SHP77 (cell line): ENCODE measurements at regions not wholly inside any gene's neighbourhood (a gene's known extent, or its start where the extent isn't known, plus 50 kb on each side); places are given as distances from the start of the nearest gene placed in this dataset.
A peak's percentile ranks its signal among the peaks of the same experiment; 100 is the strongest.

Experiments used
- DNase-seq, 2 experiments: peaks; one replicate each; lab custom pipeline; 2025; lab: John Stamatoyannopoulos, UW

DNA sequence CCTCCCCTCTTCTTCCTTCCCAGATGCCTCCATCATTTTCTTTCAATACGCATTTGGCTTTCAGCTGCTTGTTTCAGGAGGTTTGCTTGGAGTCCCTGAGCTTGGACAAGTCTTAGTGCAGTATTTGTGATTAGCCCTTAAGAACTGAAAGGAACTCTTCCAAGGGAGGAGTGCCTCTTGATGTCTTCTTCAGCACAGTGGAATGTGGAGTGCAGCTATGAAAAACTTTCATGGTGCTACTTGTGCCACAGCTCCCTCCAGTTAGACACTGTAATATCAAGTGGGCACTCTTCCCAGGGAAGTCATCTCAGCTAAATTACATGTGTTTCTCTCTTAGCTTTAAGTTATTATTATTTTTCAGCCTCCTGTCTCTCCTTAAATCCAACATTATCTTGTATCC is 173.1 kb downstream of the NECTIN3 start:
- DNase-seq: no peak

DNA sequence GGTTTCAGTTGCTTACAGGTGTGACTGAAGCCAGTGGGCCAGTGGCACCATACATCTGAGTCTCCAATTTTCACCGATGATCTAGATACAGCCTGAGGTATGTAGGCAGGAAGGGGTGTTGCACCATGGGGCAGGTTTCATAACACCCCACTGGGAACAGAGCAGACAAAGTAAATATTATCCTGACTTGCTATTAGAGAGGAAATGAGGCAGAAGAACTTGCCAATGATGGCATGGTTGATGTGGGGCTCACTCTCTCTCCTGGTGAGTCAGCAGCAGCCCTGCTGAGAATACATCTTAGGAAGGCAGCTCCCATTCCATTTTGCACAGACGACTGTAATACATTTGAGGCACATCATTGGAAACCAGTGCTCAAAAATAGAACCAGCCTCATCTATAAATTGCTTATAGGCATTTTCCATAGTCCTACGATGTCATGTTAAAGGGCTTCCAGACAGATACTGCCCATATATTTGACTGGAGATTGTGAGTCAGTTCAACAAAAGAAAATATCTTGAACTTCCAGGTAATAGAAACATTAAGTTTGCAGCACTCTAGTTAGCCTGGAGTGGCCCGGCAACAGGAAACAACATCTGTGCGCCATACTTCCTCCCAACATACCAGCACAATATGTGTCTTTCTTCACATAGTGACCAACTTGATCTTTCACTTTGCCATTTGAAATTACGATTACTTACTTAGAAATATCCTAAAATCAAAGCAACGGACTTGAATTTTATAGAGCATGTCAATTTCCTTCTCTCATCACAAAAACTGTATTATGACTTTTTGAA is 175.5 kb downstream of the NECTIN3 start:
- no peak for DNase-seq

DNA sequence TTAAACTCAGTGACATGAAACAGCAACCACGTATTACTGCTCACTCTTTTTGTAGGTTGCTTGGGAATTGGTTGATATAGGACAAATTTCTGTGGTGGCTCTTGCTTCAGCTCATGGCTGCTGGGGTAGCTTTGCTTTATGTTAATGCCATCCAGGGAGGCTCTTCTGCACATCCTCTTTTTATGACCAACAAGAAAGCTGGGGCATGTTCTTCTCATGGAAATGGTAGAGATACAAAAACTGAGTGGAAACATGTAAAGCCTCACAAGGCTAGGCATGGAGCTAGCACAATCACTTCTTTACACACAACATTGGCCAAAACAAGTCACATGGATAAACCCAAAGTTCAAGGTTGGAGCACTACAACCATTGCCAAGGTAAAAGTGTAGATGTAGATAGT is 176.8 kb downstream of the NECTIN3 start:
- no peak for DNase-seq

DNA sequence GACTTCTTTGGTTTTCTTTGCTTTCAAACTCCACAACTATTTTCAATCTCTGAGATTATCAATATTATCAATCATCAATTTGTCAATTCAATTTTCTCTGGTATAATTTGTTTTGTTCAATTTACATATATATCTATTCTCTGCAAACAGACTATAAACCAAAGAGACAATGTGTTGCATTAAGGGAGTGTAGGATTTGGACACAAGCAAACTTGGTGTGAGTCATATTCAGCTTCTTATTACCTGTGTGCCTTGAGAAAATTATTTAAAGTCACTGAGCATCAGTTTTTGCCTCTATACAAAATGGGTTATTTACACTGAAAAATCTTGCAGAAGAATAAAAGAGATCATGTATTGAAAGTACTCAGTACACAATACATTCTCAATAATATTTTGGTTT is 177.8 kb downstream of the NECTIN3 start:
- DNase-seq: no peak

DNA sequence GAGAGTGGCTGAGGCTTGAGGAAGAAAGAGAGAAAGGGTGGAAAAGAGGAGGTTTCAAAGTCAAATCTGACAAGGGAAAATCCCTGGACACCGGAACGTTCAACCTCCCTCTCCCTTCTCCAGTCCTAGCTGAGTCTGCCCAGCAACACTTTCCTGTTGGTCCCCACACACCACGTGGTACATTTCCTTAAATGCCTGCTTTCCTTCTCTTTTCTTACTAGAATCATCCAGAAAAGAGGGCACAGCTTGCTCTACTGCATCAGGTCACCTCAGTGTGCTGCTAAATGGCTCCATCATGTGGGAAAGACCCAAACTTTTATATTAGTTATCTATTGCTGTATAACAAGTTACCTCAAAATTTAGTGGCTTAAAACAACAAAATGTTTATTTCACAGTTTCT is 181.2 kb downstream of the NECTIN3 start:
- DNase-seq: no peak

DNA sequence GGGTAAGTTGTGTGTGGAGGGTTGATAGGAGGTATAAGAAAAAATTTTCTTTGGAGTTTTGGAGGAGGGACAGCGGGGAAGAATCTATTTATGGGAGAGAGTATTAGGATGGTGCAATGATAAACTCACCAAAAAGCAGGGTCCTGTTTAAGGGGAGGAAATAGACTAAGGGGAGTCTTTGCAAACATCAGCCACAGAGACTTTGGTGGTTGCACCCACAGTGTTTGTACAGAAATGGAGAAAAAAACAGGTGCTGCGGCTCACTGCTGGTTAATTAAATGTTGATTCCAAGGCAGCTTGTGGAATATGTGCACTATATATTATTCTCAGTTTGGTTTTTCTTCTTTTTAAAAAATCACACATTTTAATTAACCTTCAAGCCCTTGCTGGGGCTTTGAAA is 182.1 kb downstream of the NECTIN3 start:
- no peak for DNase-seq

DNA sequence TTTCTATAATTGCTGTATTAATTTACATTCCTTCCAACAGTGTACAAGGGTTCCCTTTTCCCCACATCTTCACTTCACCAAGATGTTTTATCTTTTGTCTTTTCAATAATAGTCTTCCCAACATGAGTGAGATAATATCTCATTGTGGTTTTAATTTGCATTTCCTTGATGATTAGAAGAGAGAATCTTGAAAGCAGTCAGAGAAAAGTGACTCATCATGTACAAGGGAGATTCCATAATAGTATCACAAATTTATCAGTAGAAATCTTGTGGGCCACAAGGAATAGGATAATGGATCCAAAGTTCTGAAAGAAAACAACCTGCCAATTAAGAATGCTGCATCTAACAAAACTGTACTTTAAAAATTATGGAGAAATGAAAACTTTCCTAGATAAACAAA is 189.3 kb downstream of the NECTIN3 start:
- DNase-seq: no peak

DNA sequence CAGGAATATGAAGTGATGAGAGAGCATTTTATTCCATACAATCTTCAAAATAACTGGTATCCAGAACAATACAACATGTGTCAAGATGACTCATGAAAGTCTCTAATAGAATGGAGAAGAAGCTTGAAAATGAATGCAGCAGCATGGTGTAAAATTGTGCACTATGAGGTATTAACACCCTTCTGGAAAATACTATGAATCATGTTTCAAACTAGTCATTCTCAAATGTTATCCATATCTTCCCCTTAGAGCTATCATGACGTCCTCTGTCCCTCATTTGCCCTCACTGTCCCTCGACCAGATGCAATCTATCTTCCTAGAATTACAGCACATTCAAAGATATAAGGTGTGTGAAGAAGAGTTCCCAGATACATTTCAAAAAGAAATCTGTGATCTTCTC is 198.2 kb downstream of the NECTIN3 start:
- no peak for DNase-seq

DNA sequence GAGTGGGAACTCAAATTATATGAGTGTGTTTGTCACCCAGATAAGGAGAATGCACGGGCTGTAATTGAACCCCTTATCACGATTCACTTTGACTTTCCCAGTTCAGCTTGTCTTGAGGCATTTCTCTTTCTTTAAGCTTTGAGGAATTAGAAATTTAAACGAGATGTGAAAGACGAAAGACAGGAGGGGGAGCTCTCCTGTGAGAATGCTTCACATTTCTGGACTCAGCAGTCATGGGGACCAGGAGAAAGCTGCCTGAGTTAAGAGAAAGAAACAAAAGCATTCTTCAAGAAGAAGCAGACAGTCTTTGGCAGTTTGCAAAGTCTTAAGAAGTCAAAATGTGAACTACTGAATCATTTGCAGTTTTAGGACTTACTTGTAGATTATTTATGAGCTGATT is 205.6 kb downstream of the NECTIN3 start:
- no peak for DNase-seq

DNA sequence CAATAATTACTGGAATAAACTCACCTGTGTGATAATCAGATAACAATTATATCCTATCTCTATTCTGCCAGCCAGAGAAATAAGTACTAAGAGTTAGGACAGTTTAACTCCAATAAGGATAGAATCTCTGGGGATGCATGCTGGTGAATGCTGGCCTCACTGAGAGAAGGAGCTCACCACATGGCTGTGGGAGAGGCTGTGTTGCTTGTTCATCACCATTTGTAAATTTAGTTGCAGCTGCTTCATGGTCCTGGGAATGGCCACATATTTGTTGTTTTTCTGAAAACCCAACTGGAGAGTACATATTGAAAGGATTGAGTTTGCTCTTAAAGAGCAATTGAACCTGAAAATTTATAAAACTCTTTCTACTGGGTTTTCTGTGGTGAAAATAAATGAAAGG is 207.3 kb downstream of the NECTIN3 start:
- DNase-seq: no peak

DNA sequence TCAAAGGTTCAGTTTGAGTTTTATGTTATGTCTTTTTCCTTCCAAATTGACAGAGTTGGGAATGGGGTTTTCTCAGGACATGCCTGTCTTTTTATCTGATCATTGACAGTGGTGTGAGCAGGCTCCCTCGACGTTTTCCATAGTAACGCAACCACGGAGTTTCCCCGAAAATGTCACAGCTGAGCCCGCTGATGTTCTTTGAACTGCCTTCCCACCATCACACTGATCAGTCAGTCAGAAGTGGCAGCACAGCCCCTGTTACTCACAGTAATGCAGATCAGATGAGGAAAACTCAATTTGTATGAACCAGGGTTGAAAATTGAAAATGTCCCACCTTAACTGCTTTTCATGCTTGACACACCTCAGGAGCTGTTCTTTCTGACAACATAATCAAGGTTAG is 210.4 kb downstream of the NECTIN3 start:
- DNase-seq: no peak

DNA sequence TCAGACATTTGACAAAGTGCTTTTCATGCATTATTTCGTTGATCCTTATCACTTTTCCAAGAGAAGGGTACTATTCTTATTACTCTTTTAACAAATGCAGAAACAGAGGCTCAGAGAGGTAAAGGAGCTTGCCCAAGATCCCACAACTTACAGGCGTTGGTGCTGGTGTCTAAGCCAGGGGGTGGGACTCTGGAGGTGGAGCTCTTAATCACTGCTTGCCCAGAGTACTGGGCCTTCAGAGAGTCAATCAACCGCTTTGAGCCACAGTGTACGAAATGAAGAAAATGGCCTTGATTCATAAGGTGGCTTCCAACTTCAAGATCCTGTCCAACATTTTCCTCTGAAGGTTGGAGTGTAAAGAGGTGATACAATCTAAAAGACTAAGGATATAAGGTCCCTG is 211.5 kb downstream of the NECTIN3 start:
- DNase-seq: no peak

DNA sequence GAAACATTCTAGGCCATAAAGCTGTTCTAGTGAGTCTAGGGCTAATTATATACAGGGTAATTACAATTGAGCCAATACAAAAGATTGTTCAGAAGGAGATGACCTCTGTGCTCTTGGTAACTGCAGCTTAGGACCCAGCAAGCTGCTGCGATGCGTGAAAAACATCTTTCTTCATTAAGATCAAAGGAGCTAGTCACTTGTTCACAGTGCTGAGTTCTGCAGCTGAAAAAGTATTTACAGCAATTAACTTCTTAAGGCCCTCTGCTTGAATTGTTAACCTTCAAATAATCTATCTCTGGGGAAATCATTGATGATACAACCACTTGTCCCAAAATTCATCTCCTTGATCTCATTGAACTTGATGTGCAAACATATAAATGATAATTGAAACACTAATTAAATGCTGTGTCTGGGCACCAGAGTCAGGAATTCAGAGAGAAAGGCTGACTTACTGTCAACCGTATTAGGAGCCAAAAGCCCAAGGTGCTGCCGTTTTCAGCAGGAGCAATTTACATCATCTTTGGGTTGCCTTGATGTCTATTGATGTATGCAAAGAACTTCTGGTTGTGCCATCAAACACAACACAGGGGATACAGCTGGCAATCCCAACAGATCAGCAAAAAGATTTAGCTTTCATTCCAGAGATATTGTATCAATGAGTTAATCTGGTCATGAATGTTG is 213.0 kb downstream of the NECTIN3 start:
- no peak for DNase-seq

DNA sequence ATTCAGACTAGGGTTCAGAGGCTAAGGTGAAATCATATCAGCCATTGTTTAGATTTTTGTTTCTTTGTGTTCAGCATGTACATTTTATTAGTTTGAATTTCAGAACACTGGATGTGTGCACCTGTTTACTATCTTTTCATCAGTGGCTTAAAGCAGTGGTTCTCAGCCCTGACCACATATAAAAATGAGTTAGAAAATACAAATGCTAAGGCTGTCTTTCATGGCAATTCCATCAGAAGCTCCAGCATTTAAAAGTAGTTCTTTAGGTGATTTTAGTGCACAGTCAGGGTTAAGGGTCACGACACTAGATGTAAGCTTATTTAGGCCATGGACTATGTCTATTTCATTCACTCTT is 213.5 kb downstream of the NECTIN3 start:
- DNase-seq: no peak

DNA sequence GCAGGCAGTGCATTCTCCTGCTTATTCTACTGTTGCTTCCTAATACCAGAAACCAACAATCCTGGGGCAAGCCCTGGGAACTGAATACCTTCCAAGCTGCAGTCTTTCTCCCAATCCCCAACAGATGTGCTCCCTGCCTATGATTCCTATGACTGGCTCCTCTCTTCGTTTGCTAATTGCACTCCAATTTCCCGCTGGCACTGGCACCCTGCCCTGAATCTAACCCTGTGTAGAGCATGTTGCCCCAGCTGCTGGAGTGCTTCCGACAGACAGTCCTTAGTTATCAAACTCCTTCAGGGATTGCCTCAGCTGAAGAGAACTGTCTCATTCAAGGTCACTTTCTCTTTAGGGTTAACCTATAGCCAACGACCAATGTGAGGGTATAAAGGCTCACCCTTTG is 214.1 kb downstream of the NECTIN3 start:
- peak in 1 of 2 experiments; percentile 57 for DNase-seq

DNA sequence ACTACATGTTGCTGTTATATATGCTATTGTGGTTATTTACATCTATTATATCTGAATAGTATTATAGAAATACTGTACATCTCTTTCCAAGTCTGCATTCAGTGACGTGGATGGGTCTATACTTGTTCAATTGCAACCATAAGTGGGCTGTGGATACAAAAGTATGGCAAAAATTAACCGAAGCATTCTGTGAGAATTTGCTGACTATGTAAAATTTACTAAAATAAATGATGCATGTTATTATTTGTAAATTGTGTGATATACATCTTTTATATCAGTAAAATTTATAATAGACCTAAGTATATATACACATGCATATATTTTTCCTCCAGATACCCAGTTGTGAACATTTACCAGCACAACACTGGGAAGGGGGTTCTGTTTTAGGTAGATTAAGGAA is 215.1 kb downstream of the NECTIN3 start:
- no peak for DNase-seq

DNA sequence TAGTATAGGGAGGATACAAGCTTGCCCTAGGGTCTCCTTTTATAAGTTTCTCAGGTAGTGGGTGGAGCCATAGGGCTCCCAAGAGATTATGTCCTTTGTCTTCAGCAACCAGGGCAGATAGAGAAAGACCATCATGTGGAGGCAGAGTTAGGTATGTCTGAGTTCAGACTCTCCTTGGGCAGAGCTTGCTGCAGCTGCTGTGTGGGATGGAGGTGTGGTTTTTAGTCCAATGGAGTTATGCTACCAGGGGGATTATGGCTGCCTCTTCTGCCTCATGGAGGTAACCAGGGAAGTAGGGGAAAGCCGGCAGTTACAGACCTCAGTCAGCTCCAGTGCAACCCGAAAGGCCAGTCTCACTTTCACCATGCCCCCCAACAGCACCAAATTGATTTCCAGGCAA is 220.5 kb downstream of the NECTIN3 start:
- no peak for DNase-seq

DNA sequence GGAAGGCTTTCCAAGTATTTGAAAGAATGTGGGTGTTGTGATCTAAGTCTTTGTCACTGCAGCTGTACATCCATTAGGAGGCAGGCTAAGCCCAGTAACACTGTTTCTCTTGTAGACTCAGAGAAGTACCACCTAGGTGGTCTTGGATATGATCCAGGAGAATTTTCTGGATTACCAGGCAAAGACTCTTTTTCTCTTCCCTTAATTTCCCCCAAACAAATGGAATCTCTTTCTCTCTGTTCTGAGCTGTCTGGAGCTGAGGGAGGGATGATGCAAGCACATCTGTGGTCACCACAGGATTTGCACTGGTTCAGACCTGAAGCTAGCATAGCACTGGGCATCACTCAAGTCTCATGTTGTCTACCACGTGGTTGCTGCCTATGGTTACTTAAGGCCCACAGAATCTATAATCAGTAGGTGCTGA is 227.6 kb downstream of the NECTIN3 start:
- no peak for DNase-seq

DNA sequence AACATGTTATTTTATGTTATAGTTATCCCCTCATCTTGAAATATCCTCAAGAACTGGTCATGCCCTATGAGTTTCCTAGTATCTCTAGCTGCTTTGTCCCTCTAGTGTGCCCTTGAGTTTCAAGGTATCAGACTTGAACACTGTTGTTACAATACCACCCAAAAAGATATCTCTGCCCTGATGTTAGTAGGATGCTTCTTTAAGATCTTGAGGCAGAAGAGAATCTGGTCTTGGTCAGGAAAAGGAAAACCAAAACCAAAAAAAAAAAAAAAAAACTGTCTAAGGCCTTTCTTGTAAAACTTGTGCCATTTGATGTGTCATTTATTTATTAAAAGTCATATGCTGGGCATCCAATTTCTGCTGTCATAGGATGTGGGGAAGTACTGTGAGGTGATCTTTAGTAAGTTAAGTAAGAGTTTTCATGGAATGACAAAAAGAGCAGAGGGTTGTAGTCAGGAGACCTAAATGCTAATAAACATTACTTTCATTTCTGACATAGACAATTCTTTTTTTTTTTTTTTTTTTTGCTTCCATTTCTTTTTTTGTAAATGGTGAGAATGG is 229.7 kb downstream of the NECTIN3 start:
- DNase-seq: no peak

DNA sequence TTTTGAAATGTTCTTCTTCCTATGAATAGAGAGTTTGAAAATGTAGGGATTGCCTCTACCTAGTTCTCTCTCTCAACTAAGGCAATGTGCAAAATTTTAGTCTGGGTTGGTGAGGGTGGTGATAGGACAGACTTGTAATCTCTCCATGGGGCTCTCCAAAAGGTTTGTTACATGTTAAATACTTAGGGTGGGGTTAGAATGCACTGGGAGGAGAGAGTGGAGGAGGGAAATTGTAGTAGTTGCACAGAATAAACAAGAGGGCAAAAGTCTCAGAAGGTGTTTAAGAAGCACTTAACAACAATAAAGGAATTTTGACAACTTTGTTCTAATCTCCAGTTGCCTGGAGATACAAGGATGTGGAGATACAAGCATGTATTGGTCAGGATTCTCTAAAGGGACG is 230.4 kb downstream of the NECTIN3 start:
- no peak for DNase-seq

DNA sequence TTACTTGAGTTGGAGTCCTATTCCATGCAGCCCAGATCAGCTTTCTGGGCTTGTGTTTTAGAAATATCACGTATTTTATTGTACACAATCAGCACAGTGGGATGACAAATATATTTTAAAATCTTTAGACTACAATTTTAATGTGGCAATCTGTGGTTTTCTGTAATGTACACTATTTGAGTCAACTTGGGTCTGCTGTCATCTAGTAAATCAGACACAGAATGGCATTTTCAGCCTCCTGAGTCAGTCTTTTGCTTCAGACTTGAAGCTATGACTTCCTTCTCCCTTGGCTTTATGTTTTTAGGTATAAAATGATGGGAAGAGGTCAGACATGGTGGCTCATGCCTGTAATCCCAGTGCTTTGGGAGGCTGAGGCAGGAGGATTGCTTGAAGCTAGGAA is 232.1 kb downstream of the NECTIN3 start:
- DNase-seq: no peak

DNA sequence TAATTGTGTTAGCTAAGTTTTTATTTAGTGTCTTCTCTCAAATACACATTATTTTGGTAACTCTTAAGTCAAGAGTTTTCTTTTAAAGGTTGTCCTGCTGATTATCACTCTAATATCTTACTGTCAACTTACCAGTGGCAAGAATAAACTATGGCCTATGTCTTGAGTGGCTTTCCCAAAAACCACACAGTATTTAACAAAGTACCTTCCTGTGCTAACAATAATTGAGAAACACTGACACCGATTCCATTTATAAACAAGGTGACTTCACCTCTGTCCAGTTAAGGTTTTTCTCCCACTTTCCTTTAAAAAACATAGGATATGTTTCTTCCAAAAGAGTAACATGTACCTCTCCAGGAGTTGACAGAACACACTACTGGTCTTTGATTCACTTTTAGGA is 234.3 kb upstream of the CD96 start:
- DNase-seq: no peak

DNA sequence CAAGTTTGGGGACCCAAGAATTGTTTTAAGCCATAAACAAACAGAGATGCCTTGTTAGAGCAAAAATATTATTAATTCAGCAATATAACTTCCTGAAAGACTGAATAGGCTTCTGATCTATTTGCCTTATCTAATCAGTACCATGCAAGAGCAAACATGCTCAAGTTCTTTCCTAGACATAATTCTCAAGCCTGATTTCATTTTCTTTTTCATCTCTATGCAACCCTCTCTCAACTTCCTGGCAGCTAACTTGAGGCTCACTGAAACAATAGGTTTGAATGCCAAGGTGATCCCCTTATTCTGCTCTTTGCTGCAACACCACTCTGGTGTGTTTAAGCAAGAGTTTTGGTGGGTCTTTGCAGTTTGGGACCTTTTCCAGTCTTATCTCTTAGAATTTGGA is 230.9 kb upstream of the CD96 start:
- DNase-seq: no peak
